OCI-LY1 (cell line): ENCODE measurements at regions not wholly inside any gene's neighbourhood (a gene's known extent, or its start where the extent isn't known, plus 50 kb on each side); places are given as distances from the start of the nearest gene placed in this dataset.
"Not testable (repeated sequence)": the region's sequence is repeated elsewhere in the genome, so short reads cannot be mapped to it uniquely, and the experiment has no call there.

Experiments used
- H2AFZ ChIP-seq: fragments of 200-600 bp; sonication (generic), shearing (Covaris generic); 2 replicates; pipeline ENCODE4 v1.6.0; 2014; ENCODE audit warnings: antibody characterized with exemption, mild to moderate bottlenecking, low read length
- H3F3A ChIP-seq: fragments of 200-600 bp; sonication (generic), shearing (Covaris generic); 2 replicates; pipeline ENCODE4 v1.6.0; 2014; ENCODE audit warnings: mild to moderate bottlenecking, antibody characterized with exemption, low read length, moderate library complexity; ENCODE audit not compliant: insufficient read depth
- H3K27ac ChIP-seq: fragments of 200-600 bp; sonication (generic); 2 replicates; pipeline ENCODE4 v1.5.1; 2014; ENCODE audit warnings: low read length, mixed run types, mild to moderate bottlenecking, low read depth; ENCODE audit not compliant: poor library complexity, severe bottlenecking
- H3K27me3 ChIP-seq: fragments of 200-600 bp; sonication (generic); 2 replicates; pipeline ENCODE4 v1.6.0; 2014; ENCODE audit warnings: antibody characterized with exemption, mild to moderate bottlenecking, low read length, moderate library complexity; ENCODE audit not compliant: insufficient read depth
- H3K36me3 ChIP-seq: fragments of 200-600 bp; sonication (generic); 2 replicates; pipeline ENCODE4 v1.6.1; 2014; ENCODE audit warnings: mild to moderate bottlenecking, antibody characterized with exemption, low read length, moderate library complexity, mixed read lengths; ENCODE audit not compliant: insufficient read depth
- H3K4me1 ChIP-seq: fragments of 200-600 bp; sonication (generic); 2 replicates; pipeline ENCODE4 v1.5.1; 2014; ENCODE audit warnings: mild to moderate bottlenecking, low read length, moderate library complexity; ENCODE audit not compliant: insufficient read depth, severe bottlenecking
- H3K4me2 ChIP-seq: fragments of 200-600 bp; sonication (generic), shearing (Covaris generic); 2 replicates; pipeline ENCODE4 v1.6.1; 2014; ENCODE audit warnings: low read length
- H3K4me3 ChIP-seq: fragments of 200-600 bp; sonication (generic); 2 replicates; pipeline ENCODE4 v1.5.1; 2014; ENCODE audit warnings: low read length, low read depth, mild to moderate bottlenecking, mixed read lengths; ENCODE audit not compliant: poor library complexity, severe bottlenecking
- H3K79me2 ChIP-seq: fragments of 200-600 bp; shearing (Covaris generic); 2 replicates; pipeline ENCODE4 v1.6.1; 2016; ENCODE audit warnings: mixed run types, low read length, mixed read lengths; ENCODE audit not compliant: insufficient read depth
- H3K9ac ChIP-seq: fragments of 200-600 bp; sonication (generic), shearing (Covaris generic); 2 replicates; pipeline ENCODE4 v1.6.1; 2014; ENCODE audit warnings: mild to moderate bottlenecking, low read length, mixed read lengths
- H3K9me2 ChIP-seq: fragments of 200-600 bp; sonication (generic), shearing (Covaris generic); 2 replicates; pipeline ENCODE4 v1.6.1; 2014; ENCODE audit warnings: low read depth, mild to moderate bottlenecking, low read length, mixed read lengths
- H3K9me3 ChIP-seq: fragments of 200-600 bp; shearing (Covaris generic); 2 replicates; pipeline ENCODE4 v1.6.1; 2014; ENCODE audit warnings: low read length, mixed read lengths
- H4K20me1 ChIP-seq: fragments of 200-600 bp; sonication (generic), shearing (Covaris generic); 2 replicates; pipeline ENCODE4 v1.6.0; 2016; ENCODE audit warnings: mild to moderate bottlenecking, low read length; ENCODE audit not compliant: insufficient read depth
- EZH2 ChIP-seq: fragments of 200-600 bp; sonication (generic), shearing (Covaris generic); IDR thresholded peaks from 2 replicates; pipeline ENCODE4 v1.8.0; 2017; ENCODE audit warnings: borderline replicate concordance, mixed run types, mild to moderate bottlenecking, antibody characterized with exemption, low read length, moderate library complexity, mixed read lengths
- TF ChIP-seq, protein P1 (sequence below): fragments of 200-600 bp; sonication (generic), shearing (Covaris generic); IDR thresholded peaks from 2 replicates; pipeline ENCODE4 v1.5.1; 2017; ENCODE audit warnings: mild to moderate bottlenecking, antibody characterized with exemption, low read length, moderate library complexity, mixed read lengths

- Histone ChIP-seq H3K79me2 (no peaks in the 10 kb centered on the region), H3K27ac (peak overlapping the region; percentile 84), H4K20me1 (no peaks in the 10 kb centered on the region), H2AFZ (no peak overlapping the region), H3K4me1 (peaks cover 13% of the 10 kb centered on the region), H3K9me3 (no peaks in the 10 kb centered on the region), H3F3A (no peaks in the 10 kb centered on the region), H3K27me3 (no peaks in the 10 kb centered on the region), H3K9ac (peak overlapping the region; percentile 91), H3K4me3 (peak overlapping the region; percentile 69), H3K4me2 (peak overlapping the region; percentile 99), H3K36me3 (no peaks in the 10 kb centered on the region), H3K9me2 (no peaks in the 10 kb centered on the region)
- TF ChIP-seq, protein P1, sequence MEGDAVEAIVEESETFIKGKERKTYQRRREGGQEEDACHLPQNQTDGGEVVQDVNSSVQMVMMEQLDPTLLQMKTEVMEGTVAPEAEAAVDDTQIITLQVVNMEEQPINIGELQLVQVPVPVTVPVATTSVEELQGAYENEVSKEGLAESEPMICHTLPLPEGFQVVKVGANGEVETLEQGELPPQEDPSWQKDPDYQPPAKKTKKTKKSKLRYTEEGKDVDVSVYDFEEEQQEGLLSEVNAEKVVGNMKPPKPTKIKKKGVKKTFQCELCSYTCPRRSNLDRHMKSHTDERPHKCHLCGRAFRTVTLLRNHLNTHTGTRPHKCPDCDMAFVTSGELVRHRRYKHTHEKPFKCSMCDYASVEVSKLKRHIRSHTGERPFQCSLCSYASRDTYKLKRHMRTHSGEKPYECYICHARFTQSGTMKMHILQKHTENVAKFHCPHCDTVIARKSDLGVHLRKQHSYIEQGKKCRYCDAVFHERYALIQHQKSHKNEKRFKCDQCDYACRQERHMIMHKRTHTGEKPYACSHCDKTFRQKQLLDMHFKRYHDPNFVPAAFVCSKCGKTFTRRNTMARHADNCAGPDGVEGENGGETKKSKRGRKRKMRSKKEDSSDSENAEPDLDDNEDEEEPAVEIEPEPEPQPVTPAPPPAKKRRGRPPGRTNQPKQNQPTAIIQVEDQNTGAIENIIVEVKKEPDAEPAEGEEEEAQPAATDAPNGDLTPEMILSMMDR: peak; percentile 27
- no peak for TF ChIP-seq EZH2
Measured at GRCh38 chr3:125916376-125916978, 52.5 kb upstream of the ROPN1B start.

- not testable (repeated sequence) for H3K27me3 ChIP-seq, H3K9me2 ChIP-seq, H3K79me2 ChIP-seq, H3K36me3 ChIP-seq, H3F3A ChIP-seq, H2AFZ ChIP-seq, H4K20me1 ChIP-seq, H3K9me3 ChIP-seq
- peak overlapping the region; percentile 99 for H3K4me2 ChIP-seq
- H3K27ac ChIP-seq: peak overlapping the region; percentile 84
- H3K4me1 ChIP-seq: peaks cover 13% of the 10 kb centered on the region
- H3K4me3 ChIP-seq: peak overlapping the region; percentile 69
- H3K9ac ChIP-seq: peak overlapping the region; percentile 91
Measured at GRCh38 chr3:125917020-125917549, 51.9 kb upstream of the ROPN1B start.

GRCh38 chr3:125918024-125918423 is 51.0 kb upstream of the ROPN1B start:
- not testable (repeated sequence) for H3K9ac ChIP-seq, H2AFZ ChIP-seq, H3K27me3 ChIP-seq, H3K36me3 ChIP-seq, H3K9me2 ChIP-seq, H3F3A ChIP-seq, H3K9me3 ChIP-seq, H3K4me3 ChIP-seq, H3K79me2 ChIP-seq, H3K27ac ChIP-seq, H3K4me2 ChIP-seq, H4K20me1 ChIP-seq
- H3K4me1 ChIP-seq: peaks cover 13% of the 10 kb centered on the region

DNA sequence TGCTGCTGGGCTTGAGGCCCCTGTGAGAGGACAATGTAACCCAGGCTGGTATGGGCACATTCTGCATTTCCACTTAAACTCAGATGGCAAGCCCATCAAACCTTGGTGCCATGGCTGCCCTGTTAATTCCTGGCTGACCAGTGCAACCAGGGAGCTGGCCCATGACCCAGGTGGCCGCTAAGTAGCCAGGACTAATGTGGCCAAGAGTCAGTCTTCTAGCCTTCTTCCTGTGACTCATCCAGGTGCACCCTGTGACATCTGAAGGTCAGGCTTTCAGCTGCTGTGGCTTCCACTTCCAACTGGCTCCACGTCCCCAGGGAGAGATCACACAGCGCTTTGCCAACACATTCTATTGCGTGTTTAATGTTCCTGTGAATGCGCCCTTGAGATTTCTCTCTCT is 50.5 kb upstream of the ROPN1B start:
- H3K4me2 ChIP-seq, H3K36me3 ChIP-seq, H3K79me2 ChIP-seq, H3F3A ChIP-seq, H2AFZ ChIP-seq, H3K9me2 ChIP-seq, H3K9me3 ChIP-seq, H4K20me1 ChIP-seq, H3K4me3 ChIP-seq, H3K9ac ChIP-seq, H3K27me3 ChIP-seq, H3K27ac ChIP-seq: not testable (repeated sequence)
- H3K4me1 ChIP-seq: peaks cover 13% of the 10 kb centered on the region

DNA sequence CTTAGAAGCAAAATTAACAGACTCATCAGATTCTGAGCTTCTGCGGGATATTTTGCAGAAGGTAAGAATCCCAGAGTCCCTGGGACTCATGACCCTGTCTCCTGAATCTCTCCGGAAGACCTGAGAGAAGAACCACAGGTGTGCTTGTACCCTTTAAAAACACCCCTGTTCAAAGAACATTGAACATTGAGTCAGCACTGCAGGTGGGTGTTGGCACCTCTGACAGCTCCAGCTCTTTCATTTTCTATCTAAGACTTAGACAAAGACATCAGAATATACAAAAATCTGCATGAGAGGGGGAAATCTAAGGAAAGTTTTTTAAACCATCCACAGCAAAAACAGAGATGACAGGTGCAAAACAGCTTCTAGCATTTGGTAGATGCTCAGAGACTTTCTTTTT is 50.1 kb upstream of the ROPN1B start:
- H3K27me3 ChIP-seq, H3K4me2 ChIP-seq, H3K9me2 ChIP-seq, H3F3A ChIP-seq, H3K79me2 ChIP-seq, H3K9ac ChIP-seq, H3K27ac ChIP-seq, H3K4me3 ChIP-seq, H4K20me1 ChIP-seq, H2AFZ ChIP-seq, H3K36me3 ChIP-seq, H3K9me3 ChIP-seq: not testable (repeated sequence)
- peaks cover 13% of the 10 kb centered on the region for H3K4me1 ChIP-seq
